ENCODE measurements at regions not wholly inside any gene's neighbourhood (a gene's known extent, or its start where the extent isn't known, plus 50 kb on each side); places are given as distances from the start of the nearest gene placed in this dataset.
"Not testable (repeated sequence)": the region's sequence is repeated elsewhere in the genome, so short reads cannot be mapped to it uniquely, and the experiment has no call there.

GRCh38 chr22:34414467-34415440 is 494.5 kb upstream of the LARGE1 start:
- no peak overlapping the region for H3K4me3 ChIP-seq
- H3K36me3 ChIP-seq: no peaks in the 10 kb centered on the region
- H3K4me1 ChIP-seq (replicated peaks): no peaks in the 10 kb centered on the region
- H3K9me3 ChIP-seq (replicated peaks): no peaks in the 10 kb centered on the region
- H3K27me3 ChIP-seq (replicated peaks): no peaks in the 10 kb centered on the region
- DNase-seq (ENCODE audit: low read depth in 1 of 2, low spot score in 2 of 2): peak; percentile 5 to 56
- H3K27ac ChIP-seq: no peak overlapping the region

GRCh38 chr22:34416022-34416860 is 496.0 kb upstream of the LARGE1 start:
- Histone ChIP-seq H3K36me3 (no peaks in the 10 kb centered on the region), H3K4me1 (replicated peaks) (no peaks in the 10 kb centered on the region), H3K27me3 (replicated peaks) (no peaks in the 10 kb centered on the region), H3K27ac (no peak overlapping the region), H3K4me3 (no peak overlapping the region), H3K9me3 (replicated peaks) (no peaks in the 10 kb centered on the region)
- DNase-seq (ENCODE audit: low read depth in 1 of 2, low spot score in 2 of 2): no peak

GRCh38 chr22:34422948-34423347 is 502.7 kb upstream of the LARGE1 start:
- H3K27ac ChIP-seq; H3K4me3 ChIP-seq; H3K9me3 ChIP-seq (replicated peaks); DNase-seq (ENCODE audit: low read depth in 1 of 2, low spot score in 2 of 2); H3K4me1 ChIP-seq (replicated peaks); H3K36me3 ChIP-seq; H3K27me3 ChIP-seq (replicated peaks): not testable (repeated sequence)

GRCh38 chr22:34427436-34427835 is 507.2 kb upstream of the LARGE1 start:
- no peak for DNase-seq (ENCODE audit: low read depth in 1 of 2, low spot score in 2 of 2)
- Histone ChIP-seq H3K27me3 (replicated peaks) (no peaks in the 10 kb centered on the region), H3K27ac (no peak overlapping the region), H3K36me3 (no peaks in the 10 kb centered on the region), H3K4me1 (replicated peaks) (no peaks in the 10 kb centered on the region), H3K9me3 (replicated peaks) (no peaks in the 10 kb centered on the region), H3K4me3 (no peak overlapping the region)

- Histone ChIP-seq H3K27me3 (replicated peaks) (no peaks in the 10 kb centered on the region), H3K9me3 (replicated peaks) (no peaks in the 10 kb centered on the region), H3K27ac (no peak overlapping the region), H3K4me3 (no peak overlapping the region), H3K36me3 (no peaks in the 10 kb centered on the region), H3K4me1 (replicated peaks) (no peaks in the 10 kb centered on the region)
- no peak for DNase-seq (ENCODE audit: low read depth in 1 of 2, low spot score in 2 of 2)
Measured at GRCh38 chr22:34427841-34428240, 507.6 kb upstream of the LARGE1 start.

GRCh38 chr22:34429314-34429713 is 509.0 kb upstream of the LARGE1 start:
- Histone ChIP-seq H3K4me3 (no peak overlapping the region), H3K27ac (no peak overlapping the region), H3K9me3 (replicated peaks) (no peaks in the 10 kb centered on the region), H3K27me3 (replicated peaks) (no peaks in the 10 kb centered on the region), H3K4me1 (replicated peaks) (no peaks in the 10 kb centered on the region), H3K36me3 (no peaks in the 10 kb centered on the region)
- DNase-seq (ENCODE audit: low read depth in 1 of 2, low spot score in 2 of 2): no peak

GRCh38 chr22:34430386-34430785 is 510.1 kb upstream of the LARGE1 start:
- Histone ChIP-seq H3K27me3 (replicated peaks) (no peaks in the 10 kb centered on the region), H3K27ac (no peak overlapping the region)

GRCh38 chr22:34434371-34434770 is 514.1 kb upstream of the LARGE1 start:
- no peak for DNase-seq (ENCODE audit: low read depth in 1 of 2, low spot score in 2 of 2)
- Histone ChIP-seq H3K36me3 (no peaks in the 10 kb centered on the region), H3K27me3 (replicated peaks) (no peaks in the 10 kb centered on the region), H3K27ac (no peak overlapping the region), H3K4me3 (no peak overlapping the region), H3K4me1 (replicated peaks) (no peaks in the 10 kb centered on the region), H3K9me3 (replicated peaks) (no peaks in the 10 kb centered on the region)

More at GRCh38 chr22:34430386-34430785, 510.1 kb upstream of the LARGE1 start:
- Histone ChIP-seq H3K36me3 (no peaks in the 10 kb centered on the region), H3K4me3 (no peak overlapping the region), H3K9me3 (replicated peaks) (no peaks in the 10 kb centered on the region), H3K4me1 (replicated peaks) (no peaks in the 10 kb centered on the region)
- DNase-seq (ENCODE audit: low read depth in 1 of 2, low spot score in 2 of 2): no peak

- Histone ChIP-seq H3K4me3 (no peak overlapping the region), H3K36me3 (no peaks in the 10 kb centered on the region), H3K4me1 (replicated peaks) (no peaks in the 10 kb centered on the region), H3K27ac (no peak overlapping the region), H3K9me3 (replicated peaks) (no peaks in the 10 kb centered on the region), H3K27me3 (replicated peaks) (no peaks in the 10 kb centered on the region)
- no peak for DNase-seq (ENCODE audit: low read depth in 1 of 2, low spot score in 2 of 2)
Measured at GRCh38 chr22:34437140-34437539, 516.9 kb upstream of the LARGE1 start.

- Histone ChIP-seq H3K4me1 (replicated peaks) (no peaks in the 10 kb centered on the region), H3K27ac (no peak overlapping the region), H3K27me3 (replicated peaks) (no peaks in the 10 kb centered on the region), H3K4me3 (no peak overlapping the region), H3K36me3 (no peaks in the 10 kb centered on the region), H3K9me3 (replicated peaks) (no peaks in the 10 kb centered on the region)
- DNase-seq (ENCODE audit: low read depth in 1 of 2, low spot score in 2 of 2): no peak
Measured at GRCh38 chr22:34454598-34454997, 534.3 kb upstream of the LARGE1 start.

- Histone ChIP-seq H3K4me3 (no peak overlapping the region), H3K27ac (no peak overlapping the region), H3K36me3 (no peaks in the 10 kb centered on the region), H3K9me3 (replicated peaks) (no peaks in the 10 kb centered on the region), H3K4me1 (replicated peaks) (no peaks in the 10 kb centered on the region), H3K27me3 (replicated peaks) (no peaks in the 10 kb centered on the region)
- DNase-seq (ENCODE audit: low read depth in 1 of 2, low spot score in 2 of 2): no peak
Measured at GRCh38 chr22:34462795-34463194, 542.5 kb upstream of the LARGE1 start.

- Histone ChIP-seq H3K36me3 (no peaks in the 10 kb centered on the region), H3K27me3 (replicated peaks) (no peaks in the 10 kb centered on the region), H3K9me3 (replicated peaks) (no peaks in the 10 kb centered on the region), H3K4me3 (no peak overlapping the region), H3K4me1 (replicated peaks) (no peaks in the 10 kb centered on the region), H3K27ac (no peak overlapping the region)
- DNase-seq (ENCODE audit: low read depth in 1 of 2, low spot score in 2 of 2): no peak
Measured at GRCh38 chr22:34475886-34476285, 555.6 kb upstream of the LARGE1 start.

GRCh38 chr22:34476762-34477161 is 556.5 kb upstream of the LARGE1 start:
- Histone ChIP-seq H3K36me3 (no peaks in the 10 kb centered on the region), H3K27ac (no peak overlapping the region), H3K4me1 (replicated peaks) (no peaks in the 10 kb centered on the region), H3K9me3 (replicated peaks) (0 out of 2 replicates have a peak, but pooled peaks cover 2% of the 10 kb centered on the region), H3K4me3 (no peak overlapping the region), H3K27me3 (replicated peaks) (no peaks in the 10 kb centered on the region)
- no peak for DNase-seq (ENCODE audit: low read depth in 1 of 2, low spot score in 2 of 2)

GRCh38 chr22:34481090-34481489 is 560.8 kb upstream of the LARGE1 start:
- no peak overlapping the region for H3K27ac ChIP-seq
- no peaks in the 10 kb centered on the region for H3K27me3 ChIP-seq (replicated peaks)
- no peaks in the 10 kb centered on the region for H3K36me3 ChIP-seq
- H3K9me3 ChIP-seq (replicated peaks): 0 out of 2 replicates have a peak, but pooled peaks cover 2% of the 10 kb centered on the region
- no peak for DNase-seq (ENCODE audit: low read depth in 1 of 2, low spot score in 2 of 2)
- no peaks in the 10 kb centered on the region for H3K4me1 ChIP-seq (replicated peaks)
- no peak overlapping the region for H3K4me3 ChIP-seq
